GM12878 (cell line): ENCODE measurements at regions not wholly inside any gene's neighbourhood (a gene's known extent, or its start where the extent isn't known, plus 50 kb on each side); places are given as distances from the start of the nearest gene placed in this dataset.

Source experiments
- ATAC-seq: fragments of 200-7000 bp; cut with Tn5 transposase; 3 replicates; pipeline ENCODE4 v1.9.1; 2020; ENCODE audit warnings: mild to moderate bottlenecking, moderate library complexity
- BruUV-seq: library from RNA; stranded (reverse); fragments of 400-500 nt; replicated peaks from 2 replicates; lab custom pipeline; 2021; lab: Mats Ljungman, UMichigan
- CTCF ChIA-PET: fragments of 300-600 bp; sonication (Branson Sonifier 250); formaldehyde crosslinking; extraction: SDS; loops from one replicate; lab custom pipeline; 2021; ENCODE audit warnings: inconsistent platforms; lab: Yijun Ruan, JAX
- POLR2A ChIA-PET: fragments of 350-600 bp; formaldehyde crosslinking; extraction: SDS; loops from one replicate; lab custom pipeline; 2021; ENCODE audit warnings: inconsistent platforms; lab: Charles Lee
- RAD21 ChIA-PET: fragments of 300-600 bp; sonication (Branson Sonifier 250); formaldehyde crosslinking; loops from one replicate; lab custom pipeline; 2023; ENCODE audit warnings: antibody characterized with exemption; ENCODE audit not compliant: unreplicated experiment; lab: Charles Lee
- SMC1A ChIA-PET: fragments of 300-600 bp; sonication (Branson Sonifier 250); formaldehyde crosslinking; loops from one replicate; lab custom pipeline; 2023; ENCODE audit not compliant: unreplicated experiment, uncharacterized antibody; lab: Charles Lee
- DNase-seq: peaks from one replicate; pipeline ENCODE4 v3.0.0-alpha.2; 2011; ENCODE audit warnings: low read depth, low spot score
- FAIRE-seq: peaks from 3 replicates; lab custom pipeline; 2011; peaks lifted over from hg19 to GRCh38; lab: Jason Lieb, UNC
- H2AFZ ChIP-seq: 2 replicates; pipeline ENCODE4 v1.6.0; 2011; ENCODE audit warnings: low read depth, low read length, control low read depth; ENCODE audit not compliant: control insufficient read depth
- H3K27ac ChIP-seq: 2 replicates; pipeline ENCODE4 v1.5.1; 2011; ENCODE audit warnings: control low read depth; ENCODE audit not compliant: control insufficient read depth, insufficient read depth
- H3K27me3 ChIP-seq, 2 experiments: replicated peaks in 1 of 2; 2 replicates each; pipeline versions ENCODE4 v1.6.0 to v1.6.1; 2011; ENCODE audit warnings: low read length in 1 of 2; ENCODE audit not compliant: control insufficient read depth in 2 of 2, insufficient read depth in 2 of 2
- H3K36me3 ChIP-seq, 2 experiments: 2 replicates each; pipeline ENCODE4 v1.5.1; 2011; ENCODE audit warnings: low read length in 1 of 2; ENCODE audit not compliant: control insufficient read depth in 2 of 2, insufficient read depth in 2 of 2
- H3K4me1 ChIP-seq: 2 replicates; pipeline ENCODE4 v1.6.1; 2011; ENCODE audit warnings: mild to moderate bottlenecking, low read length, moderate library complexity, mixed read lengths; ENCODE audit not compliant: control insufficient read depth, insufficient read depth
- H3K4me2 ChIP-seq: 2 replicates; pipeline ENCODE4 v1.6.0; 2011; ENCODE audit warnings: control low read depth; ENCODE audit not compliant: control insufficient read depth, insufficient read depth
- H3K4me3 ChIP-seq: fragments of 200-600 bp; sonication (generic); 2 replicates; pipeline ENCODE4 v1.5.1; 2016
- H3K79me2 ChIP-seq: 2 replicates; pipeline ENCODE4 v1.6.0; 2011; ENCODE audit warnings: low read length; ENCODE audit not compliant: control insufficient read depth, insufficient read depth
- H3K9ac ChIP-seq: 2 replicates; pipeline ENCODE4 v1.8.0; 2011; ENCODE audit warnings: low read length, control low read depth, mixed read lengths; ENCODE audit not compliant: control insufficient read depth, insufficient read depth
- H3K9me3 ChIP-seq: replicated peaks from 3 replicates; pipeline ENCODE4 v1.5.1; 2011; ENCODE audit warnings: mild to moderate bottlenecking, low read length; ENCODE audit not compliant: control insufficient read depth, insufficient read depth
- H4K20me1 ChIP-seq: 2 replicates; pipeline ENCODE4 v1.6.0; 2011; ENCODE audit not compliant: control insufficient read depth, insufficient read depth
- CEBPB ChIP-seq, 2 experiments: fragments of 150-350 bp in 1 of 2; IDR thresholded peaks; 2 replicates each; pipeline ENCODE4 v1.6.1; 2012 to 2014; ENCODE audit warnings: low read depth in 2 of 2, low read length in 2 of 2, borderline replicate concordance in 1 of 2, inconsistent platforms in 1 of 2
- CHD2 ChIP-seq: IDR thresholded peaks from 2 replicates; pipeline ENCODE4 v1.6.1; 2011; ENCODE audit warnings: low read depth, low read length, improper control_type of control experiment, borderline replicate concordance
- CUX1 ChIP-seq: IDR thresholded peaks from 2 replicates; pipeline ENCODE4 v1.6.1; 2012; ENCODE audit warnings: improper control_type of control experiment, low read depth, low read length; ENCODE audit not compliant: insufficient replicate concordance
- ETV6 ChIP-seq, 2 experiments: fragments of 450-650 bp in 1 of 2; IDR thresholded peaks in 1 of 2; conservative IDR thresholded peaks in 1 of 2; 2 replicates each; pipeline ENCODE4 v1.6.1; 2014; ENCODE audit warnings: antibody characterized with exemption in 1 of 2, borderline replicate concordance in 1 of 2, low read depth in 1 of 2, mild to moderate bottlenecking in 1 of 2, moderate library complexity in 1 of 2
- GATAD2B ChIP-seq: fragments of 450-650 bp; conservative IDR thresholded peaks from 2 replicates; pipeline ENCODE4 v1.6.1; 2017; ENCODE audit warnings: low read depth, mild to moderate bottlenecking, moderate library complexity
- KAT2A ChIP-seq: conservative IDR thresholded peaks from 2 replicates; pipeline ENCODE4 v1.6.1; 2011; ENCODE audit warnings: low read depth, low read length; ENCODE audit not compliant: control insufficient read depth
- KDM1A ChIP-seq: fragments of 200-600 bp; sonication (generic); IDR thresholded peaks from 2 replicates; pipeline ENCODE4 v1.6.1; 2016; ENCODE audit warnings: borderline replicate concordance
- NR2C1 ChIP-seq: fragments of 450-650 bp; IDR thresholded peaks from 2 replicates; pipeline ENCODE4 v1.6.1; 2017; ENCODE audit warnings: antibody characterized with exemption, mild to moderate bottlenecking, moderate library complexity
- WGBS: methylation state at CpG from one replicate; pipeline ENCODE4 v1.1.6; 2016; ENCODE audit warnings: low lambda C conversion rate; ENCODE audit not compliant: insufficient replicate concordance, insufficient coverage; ENCODE audit errors: missing lambda C conversion rate; 5-methylcytosine and 5-hydroxymethylcytosine counted together
- in situ Hi-C: fragments of 300-500 bp; cut with MboI; formaldehyde crosslinking; loops from 9 replicates; pipeline ENCODE4 v1.14.3; 2018; ENCODE audit warnings: mixed read lengths
- intact Hi-C: fragments of 100-400 bp; cut with micrococcal nuclease; formaldehyde crosslinking; loops from one replicate; pipeline ENCODE4 v1.14.2; 2022; ENCODE audit not compliant: unreplicated experiment
- TF ChIP-seq, protein P1 (sequence below): IDR thresholded peaks from 2 replicates; pipeline ENCODE4 v1.6.1; 2011; ENCODE audit warnings: mild to moderate bottlenecking, low read depth, low read length, moderate library complexity; ENCODE audit not compliant: insufficient replicate concordance

DNA sequence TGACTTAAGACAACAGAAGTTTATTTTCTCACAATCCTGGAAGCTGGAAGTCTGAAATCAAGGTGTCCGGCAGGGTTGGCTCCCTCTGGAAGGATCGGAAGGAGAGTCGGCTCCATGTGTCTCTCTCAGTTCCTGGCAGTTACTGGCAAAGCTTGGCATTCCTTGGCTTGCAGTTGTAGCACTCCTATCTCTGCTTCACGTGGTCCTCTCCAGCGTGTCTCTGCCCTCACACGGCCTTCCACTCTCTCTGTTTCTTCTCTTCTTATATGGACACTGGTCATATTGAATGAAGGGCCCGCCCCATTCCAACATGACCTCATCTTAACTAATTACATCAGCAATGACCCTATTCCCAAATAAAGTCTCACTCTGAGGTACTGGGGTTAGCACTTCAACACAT is 60.1 kb upstream of the TUNAR start:
- H3K4me3 ChIP-seq = no peak overlapping the region
- no peak overlapping the region for H3K9ac ChIP-seq
- H2AFZ ChIP-seq = no peak overlapping the region
- H3K27ac ChIP-seq = no peak overlapping the region
- H3K4me2 ChIP-seq = no peak overlapping the region
- H3K9me3 ChIP-seq = no peaks in the 10 kb centered on the region
- FAIRE-seq (no peak), ATAC-seq (no peak)
- WGBS = 32% methylated on average over 7 of the region's 7 CpGs
- H4K20me1 ChIP-seq = no peaks in the 10 kb centered on the region
- in situ Hi-C loops = no loop called here
- no TSS peak for BruUV-seq
- ChIA-PET CTCF (no interaction called here), RAD21 (no interaction called here)
- H3K4me1 ChIP-seq = no peaks in the 10 kb centered on the region
- TF ChIP-seq, protein P1, sequence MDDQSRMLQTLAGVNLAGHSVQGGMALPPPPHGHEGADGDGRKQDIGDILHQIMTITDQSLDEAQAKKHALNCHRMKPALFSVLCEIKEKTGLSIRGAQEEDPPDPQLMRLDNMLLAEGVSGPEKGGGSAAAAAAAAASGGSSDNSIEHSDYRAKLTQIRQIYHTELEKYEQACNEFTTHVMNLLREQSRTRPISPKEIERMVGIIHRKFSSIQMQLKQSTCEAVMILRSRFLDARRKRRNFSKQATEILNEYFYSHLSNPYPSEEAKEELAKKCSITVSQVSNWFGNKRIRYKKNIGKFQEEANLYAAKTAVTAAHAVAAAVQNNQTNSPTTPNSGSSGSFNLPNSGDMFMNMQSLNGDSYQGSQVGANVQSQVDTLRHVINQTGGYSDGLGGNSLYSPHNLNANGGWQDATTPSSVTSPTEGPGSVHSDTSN = no peak
- no peak for TF ChIP-seq KAT2A
- TF ChIP-seq CHD2 = no peak
- TF ChIP-seq, all 136 proteins: peak for 0
- no peaks in the 10 kb centered on the region for H3K36me3 ChIP-seq
- DNase-seq = no peak
- intact Hi-C loops = no loop called here
- POLR2A ChIA-PET = no interaction called here
- H3K27me3 ChIP-seq = peaks cover 0 to 4% of the 10 kb centered on the region in 2 experiments; a peak in 2 of 4 replicates
- SMC1A ChIA-PET = no interaction called here
- no peaks in the 10 kb centered on the region for H3K79me2 ChIP-seq

DNA sequence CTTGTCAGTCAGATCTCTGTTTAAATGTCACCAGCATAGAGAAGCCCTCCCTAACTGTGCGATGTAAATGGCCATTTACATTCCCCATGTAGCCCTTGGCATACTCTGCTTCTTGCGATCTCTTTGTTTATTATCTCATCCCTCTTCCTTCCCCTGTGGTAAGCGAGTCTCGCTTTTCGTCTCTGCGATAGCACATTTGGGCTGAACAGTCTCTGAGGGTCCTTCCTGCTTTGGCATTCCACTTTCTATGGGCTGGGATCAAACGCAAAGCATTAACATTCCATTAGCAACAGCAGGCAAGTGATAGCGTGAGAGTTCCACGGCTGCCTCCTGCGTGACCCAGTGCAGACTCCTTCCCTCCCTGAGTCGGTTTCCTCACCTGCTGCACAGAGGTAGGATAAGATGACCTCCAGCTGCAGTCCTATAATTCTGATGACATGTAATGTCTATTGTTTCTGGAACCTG is 61.4 kb upstream of the TUNAR start:
- ChIA-PET CTCF (no interaction called here), POLR2A (no interaction called here)
- BruUV-seq = no TSS peak
- TF ChIP-seq CEBPB (IDR thresholded peaks at IDR 0.05; ENCODE audit: borderline replicate concordance in 1 of 2, low read depth in 2 of 2, low read length in 2 of 2) = no peak
- no peak for TF ChIP-seq ETV6 (conservative IDR thresholded peaks at IDR 0.05 in 1 of 2, IDR thresholded peaks at IDR 0.05 in 1 of 2; ENCODE audit: borderline replicate concordance in 1 of 2, low read depth in 1 of 2)
- no peak for TF ChIP-seq KDM1A
- TF ChIP-seq CUX1 = no peak
- TF ChIP-seq, protein P1 = no peak
- no peak for TF ChIP-seq GATAD2B
- TF ChIP-seq NR2C1 = no peak

More for the DNA sequence above, 61.4 kb upstream of the TUNAR start:
- no peak overlapping the region for H2AFZ ChIP-seq
- no peaks in the 10 kb centered on the region for H3K36me3 ChIP-seq
- ChIA-PET SMC1A (no interaction called here), RAD21 (no interaction called here)
- H3K4me2 ChIP-seq = no peak overlapping the region
- DNase-seq (no peak), ATAC-seq (no peak), FAIRE-seq (no peak)
- in situ Hi-C loops = no loop called here
- no peaks in the 10 kb centered on the region for H3K4me1 ChIP-seq
- no peaks in the 10 kb centered on the region for H3K9me3 ChIP-seq
- H3K27ac ChIP-seq = no peak overlapping the region
- H3K4me3 ChIP-seq = no peak overlapping the region
- H3K27me3 ChIP-seq = peaks cover 1 to 4% of the 10 kb centered on the region in 2 experiments; a peak in 2 of 4 replicates
- H3K79me2 ChIP-seq = no peaks in the 10 kb centered on the region
- intact Hi-C loops = no loop called here
- WGBS = 25% methylated on average over 11 of the region's 11 CpGs
- no peak overlapping the region for H3K9ac ChIP-seq
- H4K20me1 ChIP-seq = no peaks in the 10 kb centered on the region
